Liver (tissue), 8 donors: ENCODE measurements at regions not wholly inside any gene's neighbourhood (a gene's known extent, or its start where the extent isn't known, plus 50 kb on each side); places are given as distances from the start of the nearest gene placed in this dataset.

Source experiments
- DNase-seq: peaks from one replicate; pipeline ENCODE4 v3.0.0-alpha.2; 2017; ENCODE audit warnings: low spot score
- H3K27ac ChIP-seq, 2 donors: one replicate each; pipeline ENCODE4 v1.7.0; 2013; ENCODE audit warnings: inconsistent platforms in 2 of 2, low read length in 2 of 2, control low read depth in 1 of 2, low read depth in 1 of 2, mild to moderate bottlenecking in 1 of 2
- H3K27me3 ChIP-seq, 4 donors: one replicate each; pipeline versions ENCODE4 v1.6.1 to v1.7.0; 2013; ENCODE audit warnings: low read length in 3 of 4, inconsistent platforms in 1 of 4, mild to moderate bottlenecking in 1 of 4, moderate library complexity in 1 of 4; ENCODE audit not compliant: control insufficient read depth in 4 of 4, insufficient read depth in 4 of 4
- H3K36me3 ChIP-seq, 4 donors: one replicate each; pipeline versions ENCODE4 v1.6.1 to v1.7.0; 2013; ENCODE audit warnings: low read length in 3 of 4, mild to moderate bottlenecking in 3 of 4, low read depth in 1 of 4, moderate library complexity in 1 of 4; ENCODE audit not compliant: control insufficient read depth in 4 of 4, insufficient read depth in 3 of 4
- H3K4me1 ChIP-seq, 4 donors: one replicate each; pipeline versions ENCODE4 v1.6.1 to v1.7.0; 2013; ENCODE audit warnings: low read length in 3 of 4, mild to moderate bottlenecking in 3 of 4, moderate library complexity in 1 of 4; ENCODE audit not compliant: control insufficient read depth in 4 of 4, insufficient read depth in 4 of 4
- H3K4me3 ChIP-seq, 3 donors: one replicate each; pipeline versions ENCODE4 v1.6.1 to v1.7.0; 2013; ENCODE audit warnings: low read length in 3 of 3, control low read depth in 1 of 3, low read depth in 1 of 3, mild to moderate bottlenecking in 1 of 3
- H3K9ac ChIP-seq, 2 donors: one replicate each; pipeline ENCODE4 v1.7.0; 2013; ENCODE audit warnings: low read length in 2 of 2, mild to moderate bottlenecking in 2 of 2, moderate library complexity in 2 of 2, control low read depth in 1 of 2, low read depth in 1 of 2
- H3K9me3 ChIP-seq, 4 donors: one replicate each; pipeline versions ENCODE4 v1.6.1 to v1.7.0; 2013; ENCODE audit warnings: low read length in 3 of 4; ENCODE audit not compliant: control insufficient read depth in 4 of 4
- EGR1 ChIP-seq, 2 donors: IDR thresholded peaks; 2 replicates each; pipeline ENCODE4 v1.6.1; 2016 to 2018; ENCODE audit warnings: antibody characterized with exemption in 2 of 2, low read depth in 2 of 2
- FOXA1 ChIP-seq: IDR thresholded peaks from 2 replicates; pipeline ENCODE4 v1.6.1; 2016; ENCODE audit warnings: antibody characterized with exemption
- FOXA2 ChIP-seq: IDR thresholded peaks from 2 replicates; pipeline ENCODE4 v1.6.1; 2016; ENCODE audit warnings: antibody characterized with exemption
- GABPA ChIP-seq, 2 donors: IDR thresholded peaks in 1 of 2; conservative IDR thresholded peaks in 1 of 2; 2 replicates each; pipeline ENCODE4 v1.6.1; 2016; ENCODE audit warnings: antibody characterized with exemption in 2 of 2, mild to moderate bottlenecking in 1 of 2, moderate library complexity in 1 of 2
- HNF4A ChIP-seq, 2 donors: conservative IDR thresholded peaks; 2 replicates each; pipeline ENCODE4 v1.6.1; 2016; ENCODE audit warnings: antibody characterized with exemption in 2 of 2, mild to moderate bottlenecking in 2 of 2
- HNF4G ChIP-seq: IDR thresholded peaks from 2 replicates; pipeline ENCODE4 v1.6.1; 2016; ENCODE audit warnings: antibody characterized with exemption
- JUND ChIP-seq, 2 donors: IDR thresholded peaks; 2 replicates each; pipeline ENCODE4 v1.6.1; 2016; ENCODE audit warnings: antibody characterized with exemption in 2 of 2
- NR2F2 ChIP-seq: IDR thresholded peaks from 2 replicates; pipeline ENCODE4 v1.6.1; 2016; ENCODE audit warnings: antibody characterized with exemption
- RAD21 ChIP-seq, 2 donors: IDR thresholded peaks; 2 replicates each; pipeline ENCODE4 v1.6.1; 2016; ENCODE audit warnings: antibody characterized with exemption in 2 of 2, mild to moderate bottlenecking in 2 of 2
- RXRA ChIP-seq, 2 donors: IDR thresholded peaks; 2 replicates each; pipeline ENCODE4 v1.6.1; 2017 to 2018; ENCODE audit warnings: antibody characterized with exemption in 2 of 2, mild to moderate bottlenecking in 1 of 2
- SP1 ChIP-seq: IDR thresholded peaks from 2 replicates; pipeline ENCODE4 v1.6.1; 2018; ENCODE audit warnings: antibody characterized with exemption, mild to moderate bottlenecking
- TAF1 ChIP-seq: conservative IDR thresholded peaks from 2 replicates; pipeline ENCODE4 v1.6.1; 2016; ENCODE audit warnings: antibody characterized with exemption, mild to moderate bottlenecking
- YY1 ChIP-seq: IDR thresholded peaks from 2 replicates; pipeline ENCODE4 v1.6.1; 2016; ENCODE audit warnings: antibody characterized with exemption, mild to moderate bottlenecking
- WGBS: extraction: QIAGEN DNeasy Blood & Tissue Kit; methylation state at CpG from one replicate; pipeline ENCODE4 v1.1.7; 2013; 5-methylcytosine and 5-hydroxymethylcytosine counted together
- TF ChIP-seq, protein P1 (sequence below): IDR thresholded peaks from 2 replicates; pipeline ENCODE4 v1.6.1; 2016; ENCODE audit warnings: antibody characterized with exemption, mild to moderate bottlenecking
- TF ChIP-seq, protein P2 (sequence below): IDR thresholded peaks from 2 replicates; pipeline ENCODE4 v1.6.1; 2016; ENCODE audit warnings: antibody characterized with exemption
- TF ChIP-seq, protein P3 (sequence below): IDR thresholded peaks from 2 replicates; pipeline ENCODE4 v1.6.1; 2016; ENCODE audit warnings: antibody characterized with exemption
- TF ChIP-seq, protein P4 (sequence below): IDR thresholded peaks from 2 replicates; pipeline ENCODE4 v1.6.1; 2016; ENCODE audit warnings: antibody characterized with exemption
- TF ChIP-seq, protein P5 (sequence below): fragments of 150-350 bp; IDR thresholded peaks from 2 replicates; pipeline ENCODE4 v1.5.1; 2017; ENCODE audit warnings: improper control_type of control experiment, low read depth, low read length; ENCODE audit not compliant: missing input control
- donor health status: healthy.
- donor health status: healthy.
- donor health status: healthy.
- donor health status: healthy.
- donor health status: healthy.

DNA sequence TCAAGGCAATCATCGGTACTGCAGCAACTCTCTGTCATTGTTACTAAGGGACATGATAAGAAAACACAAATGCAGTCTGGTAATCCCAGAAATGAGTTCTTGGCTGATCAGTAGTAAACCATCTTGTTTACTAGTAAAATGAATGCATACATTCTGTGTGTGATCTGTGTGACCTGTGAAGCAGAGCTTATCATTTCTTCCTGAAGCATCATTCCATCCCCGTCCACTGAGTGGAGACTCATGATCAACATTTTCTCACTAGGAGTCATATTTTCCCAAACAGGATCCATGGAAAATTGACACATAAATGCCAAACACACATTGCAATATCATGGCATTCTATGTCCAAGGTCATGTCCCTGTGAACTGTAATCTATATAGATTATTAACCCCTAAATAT lies 226.1 kb downstream of the ANKRD50 start:
- TF ChIP-seq SP1 (no peak), FOXA1 (no peak), NR2F2 (no peak), HNF4A (conservative IDR thresholded peaks at IDR 0.05) (no peak), JUND (IDR thresholded peaks at IDR 0.05) (peak in 1 of 2 donors; percentile 35), EGR1 (IDR thresholded peaks at IDR 0.05; ENCODE audit: low read depth in 2 of 2) (no peak), RXRA (IDR thresholded peaks at IDR 0.05) (no peak), HNF4G (no peak), GABPA (IDR thresholded peaks at IDR 0.05 in 1 of 2, conservative IDR thresholded peaks at IDR 0.05 in 1 of 2) (no peak), RAD21 (IDR thresholded peaks at IDR 0.05) (peak; percentile 76 to 79), TAF1 (no peak), FOXA2 (no peak)
- TF ChIP-seq, protein P1, sequence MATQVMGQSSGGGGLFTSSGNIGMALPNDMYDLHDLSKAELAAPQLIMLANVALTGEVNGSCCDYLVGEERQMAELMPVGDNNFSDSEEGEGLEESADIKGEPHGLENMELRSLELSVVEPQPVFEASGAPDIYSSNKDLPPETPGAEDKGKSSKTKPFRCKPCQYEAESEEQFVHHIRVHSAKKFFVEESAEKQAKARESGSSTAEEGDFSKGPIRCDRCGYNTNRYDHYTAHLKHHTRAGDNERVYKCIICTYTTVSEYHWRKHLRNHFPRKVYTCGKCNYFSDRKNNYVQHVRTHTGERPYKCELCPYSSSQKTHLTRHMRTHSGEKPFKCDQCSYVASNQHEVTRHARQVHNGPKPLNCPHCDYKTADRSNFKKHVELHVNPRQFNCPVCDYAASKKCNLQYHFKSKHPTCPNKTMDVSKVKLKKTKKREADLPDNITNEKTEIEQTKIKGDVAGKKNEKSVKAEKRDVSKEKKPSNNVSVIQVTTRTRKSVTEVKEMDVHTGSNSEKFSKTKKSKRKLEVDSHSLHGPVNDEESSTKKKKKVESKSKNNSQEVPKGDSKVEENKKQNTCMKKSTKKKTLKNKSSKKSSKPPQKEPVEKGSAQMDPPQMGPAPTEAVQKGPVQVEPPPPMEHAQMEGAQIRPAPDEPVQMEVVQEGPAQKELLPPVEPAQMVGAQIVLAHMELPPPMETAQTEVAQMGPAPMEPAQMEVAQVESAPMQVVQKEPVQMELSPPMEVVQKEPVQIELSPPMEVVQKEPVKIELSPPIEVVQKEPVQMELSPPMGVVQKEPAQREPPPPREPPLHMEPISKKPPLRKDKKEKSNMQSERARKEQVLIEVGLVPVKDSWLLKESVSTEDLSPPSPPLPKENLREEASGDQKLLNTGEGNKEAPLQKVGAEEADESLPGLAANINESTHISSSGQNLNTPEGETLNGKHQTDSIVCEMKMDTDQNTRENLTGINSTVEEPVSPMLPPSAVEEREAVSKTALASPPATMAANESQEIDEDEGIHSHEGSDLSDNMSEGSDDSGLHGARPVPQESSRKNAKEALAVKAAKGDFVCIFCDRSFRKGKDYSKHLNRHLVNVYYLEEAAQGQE: no peak
- TF ChIP-seq, protein P2, sequence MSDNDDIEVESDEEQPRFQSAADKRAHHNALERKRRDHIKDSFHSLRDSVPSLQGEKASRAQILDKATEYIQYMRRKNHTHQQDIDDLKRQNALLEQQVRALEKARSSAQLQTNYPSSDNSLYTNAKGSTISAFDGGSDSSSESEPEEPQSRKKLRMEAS: no peak
- TF ChIP-seq, protein P3, sequence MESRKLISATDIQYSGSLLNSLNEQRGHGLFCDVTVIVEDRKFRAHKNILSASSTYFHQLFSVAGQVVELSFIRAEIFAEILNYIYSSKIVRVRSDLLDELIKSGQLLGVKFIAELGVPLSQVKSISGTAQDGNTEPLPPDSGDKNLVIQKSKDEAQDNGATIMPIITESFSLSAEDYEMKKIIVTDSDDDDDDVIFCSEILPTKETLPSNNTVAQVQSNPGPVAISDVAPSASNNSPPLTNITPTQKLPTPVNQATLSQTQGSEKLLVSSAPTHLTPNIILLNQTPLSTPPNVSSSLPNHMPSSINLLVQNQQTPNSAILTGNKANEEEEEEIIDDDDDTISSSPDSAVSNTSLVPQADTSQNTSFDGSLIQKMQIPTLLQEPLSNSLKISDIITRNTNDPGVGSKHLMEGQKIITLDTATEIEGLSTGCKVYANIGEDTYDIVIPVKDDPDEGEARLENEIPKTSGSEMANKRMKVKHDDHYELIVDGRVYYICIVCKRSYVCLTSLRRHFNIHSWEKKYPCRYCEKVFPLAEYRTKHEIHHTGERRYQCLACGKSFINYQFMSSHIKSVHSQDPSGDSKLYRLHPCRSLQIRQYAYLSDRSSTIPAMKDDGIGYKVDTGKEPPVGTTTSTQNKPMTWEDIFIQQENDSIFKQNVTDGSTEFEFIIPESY: no peak
- TF ChIP-seq, protein P4, sequence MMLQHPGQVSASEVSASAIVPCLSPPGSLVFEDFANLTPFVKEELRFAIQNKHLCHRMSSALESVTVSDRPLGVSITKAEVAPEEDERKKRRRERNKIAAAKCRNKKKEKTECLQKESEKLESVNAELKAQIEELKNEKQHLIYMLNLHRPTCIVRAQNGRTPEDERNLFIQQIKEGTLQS: no peak
- TF ChIP-seq, protein P5, sequence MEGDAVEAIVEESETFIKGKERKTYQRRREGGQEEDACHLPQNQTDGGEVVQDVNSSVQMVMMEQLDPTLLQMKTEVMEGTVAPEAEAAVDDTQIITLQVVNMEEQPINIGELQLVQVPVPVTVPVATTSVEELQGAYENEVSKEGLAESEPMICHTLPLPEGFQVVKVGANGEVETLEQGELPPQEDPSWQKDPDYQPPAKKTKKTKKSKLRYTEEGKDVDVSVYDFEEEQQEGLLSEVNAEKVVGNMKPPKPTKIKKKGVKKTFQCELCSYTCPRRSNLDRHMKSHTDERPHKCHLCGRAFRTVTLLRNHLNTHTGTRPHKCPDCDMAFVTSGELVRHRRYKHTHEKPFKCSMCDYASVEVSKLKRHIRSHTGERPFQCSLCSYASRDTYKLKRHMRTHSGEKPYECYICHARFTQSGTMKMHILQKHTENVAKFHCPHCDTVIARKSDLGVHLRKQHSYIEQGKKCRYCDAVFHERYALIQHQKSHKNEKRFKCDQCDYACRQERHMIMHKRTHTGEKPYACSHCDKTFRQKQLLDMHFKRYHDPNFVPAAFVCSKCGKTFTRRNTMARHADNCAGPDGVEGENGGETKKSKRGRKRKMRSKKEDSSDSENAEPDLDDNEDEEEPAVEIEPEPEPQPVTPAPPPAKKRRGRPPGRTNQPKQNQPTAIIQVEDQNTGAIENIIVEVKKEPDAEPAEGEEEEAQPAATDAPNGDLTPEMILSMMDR: peak; percentile 33
- WGBS: 96% methylated on average over 2 of the region's 2 CpGs
- DNase-seq: no peak
- no peaks in the 10 kb centered on the region for H3K9me3 ChIP-seq
- no peaks in the 10 kb centered on the region for H3K36me3 ChIP-seq
- H3K4me1 ChIP-seq: no peaks in the 10 kb centered on the region
- no peak overlapping the region for H3K4me3 ChIP-seq
- H3K27ac ChIP-seq: no peak overlapping the region
- H3K9ac ChIP-seq: no peak overlapping the region
- no peaks in the 10 kb centered on the region for H3K27me3 ChIP-seq

DNA sequence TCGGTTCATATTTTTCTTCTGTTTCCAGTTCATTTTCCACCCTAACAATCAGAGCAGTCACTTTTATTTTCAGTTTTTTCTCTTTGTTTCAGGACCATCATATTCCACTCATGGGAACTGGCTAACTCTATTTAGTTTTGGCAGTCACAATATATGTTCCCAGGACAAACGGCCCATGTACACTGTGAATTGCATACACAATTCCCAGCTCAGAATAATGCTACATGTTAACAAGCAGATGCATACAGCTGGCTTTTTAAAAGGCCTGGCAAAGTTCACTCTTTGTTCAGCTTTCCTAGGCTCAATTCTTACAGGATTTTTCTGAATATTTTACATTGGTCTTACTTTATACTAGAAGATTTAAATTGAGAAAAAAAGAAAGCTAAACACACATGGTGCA lies 224.9 kb downstream of the ANKRD50 start:
- no peak overlapping the region for H3K9ac ChIP-seq
- TF ChIP-seq TAF1 (no peak), HNF4G (no peak), RXRA (IDR thresholded peaks at IDR 0.05) (no peak), FOXA1 (no peak), YY1 (no peak), EGR1 (IDR thresholded peaks at IDR 0.05; ENCODE audit: low read depth in 2 of 2) (no peak), HNF4A (conservative IDR thresholded peaks at IDR 0.05) (no peak), SP1 (no peak), JUND (IDR thresholded peaks at IDR 0.05) (no peak), FOXA2 (no peak)
- TF ChIP-seq, protein P1: no peak
- TF ChIP-seq, protein P4: no peak
- TF ChIP-seq, protein P3: no peak

More for the DNA sequence above, 224.9 kb downstream of the ANKRD50 start:
- Histone ChIP-seq H3K27ac (no peak overlapping the region), H3K27me3 (no peaks in the 10 kb centered on the region), H3K9me3 (no peaks in the 10 kb centered on the region), H3K4me1 (no peaks in the 10 kb centered on the region), H3K4me3 (no peak overlapping the region), H3K36me3 (no peaks in the 10 kb centered on the region)
- no peak for DNase-seq
- WGBS: 69% methylated on average over 2 of the region's 2 CpGs
